ENCODE measurements at regions not wholly inside any gene's neighbourhood (a gene's known extent, or its start where the extent isn't known, plus 50 kb on each side); places are given as distances from the start of the nearest gene placed in this dataset.

- DNase-seq: no peak
These were observed 291.6 kb downstream of the CMPK2 start for GRCh38 chr2:6574121-6574520.

- no peak for DNase-seq
These were observed 289.4 kb downstream of the CMPK2 start for GRCh38 chr2:6576302-6576701.

GRCh38 chr2:6577960-6578359 lies 287.7 kb downstream of the CMPK2 start:
- DNase-seq: no peak

GRCh38 chr2:6578416-6578815 lies 287.3 kb downstream of the CMPK2 start:
- no peak for DNase-seq

- no peak for DNase-seq
These were observed 286.4 kb downstream of the CMPK2 start for GRCh38 chr2:6579281-6579680.

GRCh38 chr2:6580982-6581381 lies 284.7 kb downstream of the CMPK2 start:
- no peak for DNase-seq

- DNase-seq: no peak
These were observed 276.6 kb downstream of the CMPK2 start for GRCh38 chr2:6589150-6589549.

- no peak for DNase-seq
These were observed 275.3 kb downstream of the CMPK2 start for GRCh38 chr2:6590442-6590841.

GRCh38 chr2:6602471-6602870 lies 263.2 kb downstream of the CMPK2 start:
- DNase-seq: no peak

GRCh38 chr2:6605836-6606505 lies 259.7 kb downstream of the CMPK2 start:
- no peak for DNase-seq

GRCh38 chr2:6617794-6618193 lies 247.9 kb downstream of the CMPK2 start:
- no peak for DNase-seq

GRCh38 chr2:6618201-6618600 lies 247.5 kb downstream of the CMPK2 start:
- no peak for DNase-seq

GRCh38 chr2:6623746-6624145 lies 242.0 kb downstream of the CMPK2 start:
- no peak for DNase-seq

- no peak for DNase-seq
These were observed 239.2 kb downstream of the CMPK2 start for GRCh38 chr2:6626401-6627012.

GRCh38 chr2:6627316-6627715 lies 238.4 kb downstream of the CMPK2 start:
- no peak for DNase-seq

- DNase-seq: no peak
These were observed 235.5 kb downstream of the CMPK2 start for GRCh38 chr2:6630209-6630608.

- DNase-seq: no peak
These were observed 230.4 kb downstream of the CMPK2 start for GRCh38 chr2:6635296-6635695.

- no peak for DNase-seq
These were observed 228.4 kb downstream of the CMPK2 start for GRCh38 chr2:6637330-6637729.

- no peak for DNase-seq
These were observed 225.6 kb downstream of the CMPK2 start for GRCh38 chr2:6639929-6640620.

GRCh38 chr2:6640621-6641015 lies 225.1 kb downstream of the CMPK2 start:
- DNase-seq: no peak

GRCh38 chr2:6641956-6642355 lies 223.8 kb downstream of the CMPK2 start:
- no peak for DNase-seq

GRCh38 chr2:6644261-6644660 lies 221.4 kb downstream of the CMPK2 start:
- DNase-seq: no peak

- DNase-seq: no peak
These were observed 220.7 kb downstream of the CMPK2 start for GRCh38 chr2:6645004-6645403.

- no peak for DNase-seq
These were observed 220.0 kb downstream of the CMPK2 start for GRCh38 chr2:6645672-6646071.
